ENCODE measurements at regions not wholly inside any gene's neighbourhood (a gene's known extent, or its start where the extent isn't known, plus 50 kb on each side); places are given as distances from the start of the nearest gene placed in this dataset.
"Not testable (repeated sequence)": the region's sequence is repeated elsewhere in the genome, so short reads cannot be mapped to it uniquely, and the experiment has no call there.

DNA sequence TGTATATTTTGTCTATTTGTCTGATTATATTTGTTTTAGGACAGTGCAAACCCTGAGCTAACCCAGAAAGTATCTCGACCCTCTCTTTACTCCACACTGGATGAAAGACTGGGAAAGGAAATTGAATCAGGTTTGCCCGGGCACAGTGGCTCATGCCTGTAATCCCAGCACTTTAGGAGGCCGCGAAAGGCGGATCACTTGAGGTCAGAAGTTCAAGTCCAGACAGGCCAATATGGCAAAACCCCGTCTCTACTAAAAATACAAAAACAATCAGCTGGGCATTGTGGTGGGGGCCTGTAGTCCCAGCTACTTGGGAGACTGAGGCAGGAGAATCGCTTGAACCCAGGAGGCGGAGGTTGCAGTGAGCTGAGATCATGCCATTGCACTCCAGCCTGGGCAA, 234.2 kb downstream of the BAMBI start:
- TF ChIP-seq, protein P1, sequence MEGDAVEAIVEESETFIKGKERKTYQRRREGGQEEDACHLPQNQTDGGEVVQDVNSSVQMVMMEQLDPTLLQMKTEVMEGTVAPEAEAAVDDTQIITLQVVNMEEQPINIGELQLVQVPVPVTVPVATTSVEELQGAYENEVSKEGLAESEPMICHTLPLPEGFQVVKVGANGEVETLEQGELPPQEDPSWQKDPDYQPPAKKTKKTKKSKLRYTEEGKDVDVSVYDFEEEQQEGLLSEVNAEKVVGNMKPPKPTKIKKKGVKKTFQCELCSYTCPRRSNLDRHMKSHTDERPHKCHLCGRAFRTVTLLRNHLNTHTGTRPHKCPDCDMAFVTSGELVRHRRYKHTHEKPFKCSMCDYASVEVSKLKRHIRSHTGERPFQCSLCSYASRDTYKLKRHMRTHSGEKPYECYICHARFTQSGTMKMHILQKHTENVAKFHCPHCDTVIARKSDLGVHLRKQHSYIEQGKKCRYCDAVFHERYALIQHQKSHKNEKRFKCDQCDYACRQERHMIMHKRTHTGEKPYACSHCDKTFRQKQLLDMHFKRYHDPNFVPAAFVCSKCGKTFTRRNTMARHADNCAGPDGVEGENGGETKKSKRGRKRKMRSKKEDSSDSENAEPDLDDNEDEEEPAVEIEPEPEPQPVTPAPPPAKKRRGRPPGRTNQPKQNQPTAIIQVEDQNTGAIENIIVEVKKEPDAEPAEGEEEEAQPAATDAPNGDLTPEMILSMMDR (IDR thresholded peaks at IDR 0.05) = not testable (repeated sequence)
- TF ChIP-seq POLR2A (IDR thresholded peaks at IDR 0.05) = not testable (repeated sequence)

Data from esophagus squamous epithelium (tissue), 4 donors.